ENCODE measurements at regions not wholly inside any gene's neighbourhood (a gene's known extent, or its start where the extent isn't known, plus 50 kb on each side); places are given as distances from the start of the nearest gene placed in this dataset.

DNA sequence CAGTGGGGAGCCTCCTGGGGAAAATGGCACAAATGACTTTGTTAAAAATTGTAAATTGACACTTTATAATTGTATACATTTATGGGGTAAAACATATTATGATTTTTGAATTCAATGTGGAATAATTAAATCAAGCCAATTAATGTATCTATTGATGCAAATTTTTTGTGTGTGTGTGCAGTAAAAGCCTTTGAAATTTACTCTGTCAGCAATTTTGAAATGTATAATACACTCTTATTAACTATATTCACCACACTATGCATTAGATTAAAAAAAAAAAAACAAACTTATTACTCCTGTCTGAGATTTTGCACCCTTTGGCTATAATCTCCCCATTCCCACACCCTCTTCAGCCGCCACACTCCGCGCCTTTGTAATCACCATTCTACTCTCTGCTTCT lies 119.2 kb downstream of the S1PR1 start:
- TF ChIP-seq, protein P1, sequence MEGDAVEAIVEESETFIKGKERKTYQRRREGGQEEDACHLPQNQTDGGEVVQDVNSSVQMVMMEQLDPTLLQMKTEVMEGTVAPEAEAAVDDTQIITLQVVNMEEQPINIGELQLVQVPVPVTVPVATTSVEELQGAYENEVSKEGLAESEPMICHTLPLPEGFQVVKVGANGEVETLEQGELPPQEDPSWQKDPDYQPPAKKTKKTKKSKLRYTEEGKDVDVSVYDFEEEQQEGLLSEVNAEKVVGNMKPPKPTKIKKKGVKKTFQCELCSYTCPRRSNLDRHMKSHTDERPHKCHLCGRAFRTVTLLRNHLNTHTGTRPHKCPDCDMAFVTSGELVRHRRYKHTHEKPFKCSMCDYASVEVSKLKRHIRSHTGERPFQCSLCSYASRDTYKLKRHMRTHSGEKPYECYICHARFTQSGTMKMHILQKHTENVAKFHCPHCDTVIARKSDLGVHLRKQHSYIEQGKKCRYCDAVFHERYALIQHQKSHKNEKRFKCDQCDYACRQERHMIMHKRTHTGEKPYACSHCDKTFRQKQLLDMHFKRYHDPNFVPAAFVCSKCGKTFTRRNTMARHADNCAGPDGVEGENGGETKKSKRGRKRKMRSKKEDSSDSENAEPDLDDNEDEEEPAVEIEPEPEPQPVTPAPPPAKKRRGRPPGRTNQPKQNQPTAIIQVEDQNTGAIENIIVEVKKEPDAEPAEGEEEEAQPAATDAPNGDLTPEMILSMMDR (IDR thresholded peaks at IDR 0.05; ENCODE audit: poor library complexity), result no peak
- no peak for TF ChIP-seq EZH2 (IDR thresholded peaks at IDR 0.05; ENCODE audit: borderline replicate concordance)
